Pancreas (tissue), 10 donors: ENCODE measurements at regions not wholly inside any gene's neighbourhood (a gene's known extent, or its start where the extent isn't known, plus 50 kb on each side); places are given as distances from the start of the nearest gene placed in this dataset.
A peak's percentile ranks its signal among the peaks of the same experiment; 100 is the strongest.

Experiments used
- ATAC-seq, 4 donors: fragments of 200-7000 bp; cut with Tn5 transposase; one replicate each; pipeline versions ENCODE4 v1.8.0 to v1.9.1; 2020; ENCODE audit warnings: mild to moderate bottlenecking in 4 of 4, moderate library complexity in 4 of 4
- DNase-seq, 6 donors: peaks; one replicate each; pipeline ENCODE4 v3.0.0-alpha.2; 2020
- FAIRE-seq: peaks from 2 replicates; lab custom pipeline; 2012; peaks lifted over from hg19 to GRCh38; lab: Jason Lieb, UNC
- H3K27ac ChIP-seq, 4 donors: fragments of 200-600 bp; sonication (generic); 1 replicate in 3 of 4; 2 replicates in 1 of 4; pipeline versions ENCODE4 v1.5.0 to v1.8.0; 2020
- H3K27me3 ChIP-seq, 4 donors: fragments of 200-600 bp; one replicate each; pipeline ENCODE4 v1.8.0; 2021
- H3K36me3 ChIP-seq, 3 donors: fragments of 200-600 bp; sonication (generic) in 1 of 3; one replicate each; pipeline versions ENCODE4 v1.5.0 to v1.8.0; 2020 to 2021
- H3K4me1 ChIP-seq, 3 donors: fragments of 200-600 bp; one replicate each; pipeline ENCODE4 v1.8.0; 2021
- H3K4me3 ChIP-seq, 4 donors: fragments of 200-600 bp; sonication (generic) in 2 of 4; one replicate each; pipeline versions ENCODE4 v1.5.0 to v1.8.0; 2020 to 2021
- H3K9me3 ChIP-seq, 4 donors: fragments of 200-600 bp; one replicate each; pipeline ENCODE4 v1.8.0; 2021
- CTCF ChIP-seq, 4 donors: fragments of 200-600 bp; sonication (generic) in 3 of 4; IDR thresholded peaks; one replicate each; pipeline versions ENCODE4 v1.5.0 to v1.8.0; 2021; ENCODE audit warnings: antibody characterized with exemption in 4 of 4
- WGBS, 2 donors: extraction: QIAGEN DNeasy Blood & Tissue Kit; methylation state at CpG; one replicate each; pipeline ENCODE4 v1.1.7; 2013; 5-methylcytosine and 5-hydroxymethylcytosine counted together
- intact Hi-C, 3 donors: fragments of 100-400 bp; cut with DNase I; formaldehyde crosslinking; loops; one replicate each; pipeline versions ENCODE4 v1.11.1 to v1.14.2; 2022
- donor health status: healthy with polysubstance abuse.
- donor health status: DM: no; HTN: no; CAD: no; lungs with moderate emphysema.
- donor health status: DM: no; HTN: no; CAD: no.
- donor health status: control.
- donor health status: control.
- donor health status: Bipolar disorder and iron deficiency.
- donor health status: DM: yes; HTN: yes; CAD: no.
- donor health status: DM: no; HTN: no; CAD: no.
- donor health status: DM: no; HTN: no; CAD: no.
- donor health status: DM: yes; HTN: yes; CAD: no.

- Histone ChIP-seq H3K4me1 (no peaks in the 10 kb centered on the region), H3K27me3 (no peaks in the 10 kb centered on the region), H3K36me3 (no peaks in the 10 kb centered on the region), H3K9me3 (no peaks in the 10 kb centered on the region), H3K27ac (no peak overlapping the region), H3K4me3 (no peak overlapping the region)
- intact Hi-C loops, result no loop called here
- no peak for FAIRE-seq
- WGBS, 2 donors, result 35 to 41% methylated on average over 4 of the region's 4 CpGs
- DNase-seq, result no peak
- TF ChIP-seq CTCF (IDR thresholded peaks at IDR 0.05), result no peak
- ATAC-seq, result peak in 2 of 4 donors; percentile 22 to 51
These were observed 97.9 kb upstream of the UST start for GRCh38 chr6:148648754-148649453.

- intact Hi-C loops, result no loop called here
- H3K4me1 ChIP-seq, result no peaks in the 10 kb centered on the region
- TF ChIP-seq CTCF (IDR thresholded peaks at IDR 0.05), result no peak
- ATAC-seq, result peak in 2 of 4 donors; percentile 11 to 29
- no peaks in the 10 kb centered on the region for H3K27me3 ChIP-seq
- H3K9me3 ChIP-seq, result no peaks in the 10 kb centered on the region
- H3K4me3 ChIP-seq, result no peak overlapping the region
- no peak for FAIRE-seq
- H3K36me3 ChIP-seq, result no peaks in the 10 kb centered on the region
- H3K27ac ChIP-seq, result no peak overlapping the region
- DNase-seq, result no peak
These were observed 97.3 kb upstream of the UST start for GRCh38 chr6:148649454-148649963.

- no peak for DNase-seq
- Histone ChIP-seq H3K36me3 (no peaks in the 10 kb centered on the region), H3K4me3 (no peak overlapping the region), H3K27ac (no peak overlapping the region), H3K9me3 (no peaks in the 10 kb centered on the region), H3K4me1 (no peaks in the 10 kb centered on the region), H3K27me3 (no peaks in the 10 kb centered on the region)
- intact Hi-C loops, result no loop called here
- ATAC-seq, result no peak
- 50 to 51% methylated on average over 2 of the region's 2 CpGs for WGBS, 2 donors
- FAIRE-seq, result no peak
- TF ChIP-seq CTCF (IDR thresholded peaks at IDR 0.05), result no peak
These were observed 95.8 kb upstream of the UST start for GRCh38 chr6:148650941-148651505.

GRCh38 chr6:148652205-148652604, 94.6 kb upstream of the UST start:
- TF ChIP-seq CTCF (IDR thresholded peaks at IDR 0.05), result no peak
- FAIRE-seq, result no peak
- ATAC-seq, result no peak
- no peaks in the 10 kb centered on the region for H3K36me3 ChIP-seq
- DNase-seq, result no peak
- no peak overlapping the region for H3K4me3 ChIP-seq
- H3K27ac ChIP-seq, result no peak overlapping the region
- H3K9me3 ChIP-seq, result no peaks in the 10 kb centered on the region
- H3K27me3 ChIP-seq, result no peaks in the 10 kb centered on the region
- H3K4me1 ChIP-seq, result no peaks in the 10 kb centered on the region
- intact Hi-C loops, result no loop called here

GRCh38 chr6:148653138-148653776, 93.6 kb upstream of the UST start:
- ATAC-seq (no peak), DNase-seq (no peak), FAIRE-seq (peak; percentile 84)
- Histone ChIP-seq H3K4me1 (no peaks in the 10 kb centered on the region), H3K36me3 (no peaks in the 10 kb centered on the region), H3K9me3 (no peaks in the 10 kb centered on the region), H3K27ac (no peak overlapping the region), H3K27me3 (no peaks in the 10 kb centered on the region), H3K4me3 (no peak overlapping the region)
- no peak for TF ChIP-seq CTCF (IDR thresholded peaks at IDR 0.05)
- intact Hi-C loops, result no loop called here
- WGBS, 2 donors, result 44 to 56% methylated on average over 2 of the region's 2 CpGs
